A549 (cell line): ENCODE measurements at regions not wholly inside any gene's neighbourhood (a gene's known extent, or its start where the extent isn't known, plus 50 kb on each side); places are given as distances from the start of the nearest gene placed in this dataset.

Experiments
- ATAC-seq, 2 experiments: fragments of 200-7000 bp in 1 of 2; fragments of >200 bp in 1 of 2; cut with Nextera tagmentation in 1 of 2; cut with Tn5 transposase in 1 of 2; 3 replicates each; pipeline versions ENCODE4 v1.8.0 to v1.9.1; 2018 to 2020; ENCODE audit warnings: mild to moderate bottlenecking in 1 of 2, moderate library complexity in 1 of 2
- CTCF ChIA-PET: fragments of 300-600 bp; sonication (Branson Sonifier 250); formaldehyde crosslinking; extraction: SDS; loops from one replicate; lab custom pipeline; 2021; ENCODE audit warnings: antibody characterized with exemption, inconsistent platforms; lab: Yijun Ruan, JAX
- POLR2A ChIA-PET: fragments of 350-600 bp; formaldehyde crosslinking; extraction: SDS; loops from one replicate; lab custom pipeline; 2021; ENCODE audit warnings: antibody characterized with exemption, inconsistent platforms; lab: Yijun Ruan, JAX
- DNase-seq, 2 experiments: peaks; one replicate each; pipeline versions ENCODE4 v3.0.0 to v3.0.0-alpha.2; 2011 to 2016; ENCODE audit warnings: low read depth in 1 of 2, low spot score in 1 of 2
- FAIRE-seq: peaks from 2 replicates; lab custom pipeline; 2011; peaks lifted over from hg19 to GRCh38; lab: Jason Lieb, UNC
- H3K27ac ChIP-seq, 2 experiments: fragments of >200 bp; sonication (Bioruptor Twin); formaldehyde crosslinking; 3 replicates each; pipeline ENCODE4 v1.5.1; 2016 to 2017
- H3K4me1 ChIP-seq: fragments of >200 bp; sonication (Bioruptor Twin); formaldehyde crosslinking; 3 replicates; pipeline ENCODE4 v1.6.1; 2016
- H3K4me2 ChIP-seq: fragments of >200 bp; sonication (Bioruptor Twin); formaldehyde crosslinking; 3 replicates; pipeline ENCODE4 v1.6.1; 2016
- H3K4me3 ChIP-seq: fragments of >200 bp; sonication (Bioruptor Twin); formaldehyde crosslinking; 3 replicates; pipeline ENCODE4 v1.5.1; 2016
- H3K9me3 ChIP-seq: fragments of >200 bp; sonication (Bioruptor Twin); formaldehyde crosslinking; 3 replicates; pipeline ENCODE4 v1.6.1; 2016
- BHLHE40 ChIP-seq: IDR thresholded peaks from 2 replicates; pipeline ENCODE4 v1.6.1; 2012; ENCODE audit warnings: low read depth, low read length, inconsistent platforms
- CBX2 ChIP-seq: fragments of 200-600 bp; sonication (generic); IDR thresholded peaks from 2 replicates; pipeline ENCODE4 v1.6.1; 2016; ENCODE audit warnings: low read depth, mild to moderate bottlenecking, borderline replicate concordance
- CEBPB ChIP-seq, 2 experiments: fragments of >200 bp in 1 of 2; sonication (Bioruptor Twin) in 1 of 2; formaldehyde crosslinking in 1 of 2; IDR thresholded peaks; 2 replicates each; pipeline ENCODE4 v1.6.1; 2012 to 2016
- CHD2 ChIP-seq: fragments of 150-350 bp; IDR thresholded peaks from 2 replicates; pipeline ENCODE4 v1.6.1; 2014; ENCODE audit warnings: low read length; ENCODE audit not compliant: partially characterized antibody
- CHD4 ChIP-seq: fragments of 200-600 bp; sonication (generic); IDR thresholded peaks from 2 replicates; pipeline ENCODE4 v1.6.1; 2016; ENCODE audit warnings: antibody characterized with exemption, mild to moderate bottlenecking, borderline replicate concordance
- EHMT2 ChIP-seq: fragments of 200-600 bp; sonication (generic); IDR thresholded peaks from 2 replicates; pipeline ENCODE4 v1.6.1; 2016; ENCODE audit warnings: antibody characterized with exemption, low read depth, mild to moderate bottlenecking, moderate library complexity
- EP300 ChIP-seq, 2 experiments: fragments of >200 bp; sonication (Bioruptor Twin); formaldehyde crosslinking; IDR thresholded peaks; 2 replicates in 1 of 2; 3 replicates in 1 of 2; pipeline ENCODE4 v1.6.1; 2016 to 2017
- ESRRA ChIP-seq: fragments of 150-350 bp; IDR thresholded peaks from 2 replicates; pipeline ENCODE4 v1.6.1; 2014; ENCODE audit warnings: mild to moderate bottlenecking, low read length, borderline replicate concordance
- FOSB ChIP-seq: fragments of 250-450 bp; sonication (Bioruptor Pico); IDR thresholded peaks from 2 replicates; pipeline ENCODE4 v1.5.0; 2020; ENCODE audit warnings: mild to moderate bottlenecking, moderate library complexity
- FOXS1 ChIP-seq: fragments of 250-450 bp; sonication (Bioruptor Pico); IDR thresholded peaks from 2 replicates; pipeline ENCODE4 v1.5.0; 2020; ENCODE audit warnings: mild to moderate bottlenecking, moderate library complexity
- GATA3 ChIP-seq: IDR thresholded peaks from 2 replicates; pipeline ENCODE4 v1.6.1; 2012; ENCODE audit warnings: borderline replicate concordance
- HDAC2 ChIP-seq: fragments of 200-600 bp; sonication (generic); IDR thresholded peaks from 2 replicates; pipeline ENCODE4 v1.6.1; 2016
- HEYL ChIP-seq: fragments of 250-450 bp; sonication (Bioruptor Pico); IDR thresholded peaks from 2 replicates; pipeline ENCODE4 v1.8.0; 2021; ENCODE audit warnings: mild to moderate bottlenecking, moderate library complexity
- HOXA7 ChIP-seq: fragments of 250-450 bp; sonication (Bioruptor Pico); IDR thresholded peaks from 2 replicates; pipeline ENCODE4 v1.5.0; 2020; ENCODE audit warnings: mild to moderate bottlenecking, moderate library complexity
- HOXB5 ChIP-seq: fragments of 250-450 bp; sonication (Bioruptor Pico); IDR thresholded peaks from 2 replicates; pipeline ENCODE4 v1.5.0; 2020; ENCODE audit warnings: mild to moderate bottlenecking, moderate library complexity
- MYC ChIP-seq: IDR thresholded peaks from 2 replicates; pipeline ENCODE4 v1.6.1; 2012; ENCODE audit warnings: mild to moderate bottlenecking, inconsistent platforms, low read length, improper control_type of control experiment, borderline replicate concordance
- NR3C1 ChIP-seq: fragments of >200 bp; sonication (Bioruptor Twin); formaldehyde crosslinking; IDR thresholded peaks from 3 replicates; pipeline ENCODE4 v1.6.1; 2017
- RAD21 ChIP-seq, 2 experiments: fragments of >200 bp in 1 of 2; sonication (Bioruptor Twin) in 1 of 2; formaldehyde crosslinking in 1 of 2; IDR thresholded peaks in 1 of 2; conservative IDR thresholded peaks in 1 of 2; 2 replicates in 1 of 2; 3 replicates in 1 of 2; pipeline ENCODE4 v1.6.1; 2012 to 2018; ENCODE audit warnings: inconsistent platforms in 1 of 2
- RARB ChIP-seq: fragments of 250-450 bp; sonication (Bioruptor Pico); IDR thresholded peaks from 2 replicates; pipeline ENCODE4 v1.8.0; 2021; ENCODE audit warnings: mild to moderate bottlenecking, moderate library complexity
- RFX5 ChIP-seq: fragments of 450-650 bp; IDR thresholded peaks from 2 replicates; pipeline ENCODE4 v1.7.1; 2014; ENCODE audit warnings: antibody characterized with exemption, mild to moderate bottlenecking, moderate library complexity
- RNF2 ChIP-seq: fragments of 200-600 bp; sonication (generic); IDR thresholded peaks from 2 replicates; pipeline ENCODE4 v1.6.1; 2016; ENCODE audit warnings: low read depth, mild to moderate bottlenecking, antibody characterized with exemption, moderate library complexity, borderline replicate concordance
- SREBF2 ChIP-seq: fragments of 450-650 bp; IDR thresholded peaks from 2 replicates; pipeline ENCODE4 v1.6.1; 2014; ENCODE audit warnings: mild to moderate bottlenecking, moderate library complexity
- TFCP2L1 ChIP-seq: fragments of 250-450 bp; sonication (Bioruptor Pico); IDR thresholded peaks from 2 replicates; pipeline ENCODE4 v1.5.0; 2021; ENCODE audit warnings: mild to moderate bottlenecking
- ZC3H11A ChIP-seq: fragments of 450-650 bp; IDR thresholded peaks from 2 replicates; pipeline ENCODE4 v1.6.1; 2014; ENCODE audit warnings: antibody characterized with exemption, mild to moderate bottlenecking
- ZFP36 ChIP-seq: fragments of 450-650 bp; IDR thresholded peaks from 2 replicates; pipeline ENCODE4 v1.6.1; 2014; ENCODE audit warnings: borderline replicate concordance; ENCODE audit not compliant: partially characterized antibody
- WGBS: methylation state at CpG from one replicate; pipeline ENCODE4 v1.1.6; 2017; ENCODE audit errors: missing lambda C conversion rate; 5-methylcytosine and 5-hydroxymethylcytosine counted together
- TF ChIP-seq, protein P1 (sequence below): fragments of >200 bp; sonication (Bioruptor Twin); formaldehyde crosslinking; IDR thresholded peaks from 2 replicates; pipeline ENCODE4 v1.6.1; 2016
- TF ChIP-seq, protein P2 (sequence below): fragments of 150-350 bp; IDR thresholded peaks from 2 replicates; pipeline ENCODE4 v1.6.1; 2014; ENCODE audit warnings: low read depth, mild to moderate bottlenecking, low read length

DNA sequence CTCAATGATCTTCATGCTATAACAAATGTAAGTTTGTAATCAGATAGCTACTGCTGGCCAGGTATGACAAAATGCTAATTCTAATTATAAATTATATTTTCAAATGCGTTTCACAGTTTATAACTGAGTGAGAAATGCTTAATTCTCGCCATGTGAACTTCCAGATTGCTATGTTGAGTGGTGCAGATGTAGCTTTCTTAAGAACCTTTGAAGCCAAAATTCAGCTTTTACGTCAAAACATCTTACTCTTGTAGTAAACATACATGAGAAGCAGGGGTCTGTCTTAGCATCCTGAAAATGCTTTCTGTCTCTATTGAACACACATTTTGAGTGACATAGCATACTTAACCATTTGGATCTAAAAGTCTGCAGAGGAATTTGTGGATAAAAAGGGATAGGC is 176.5 kb upstream of the PRICKLE1 start:
- CTCF ChIA-PET: interaction anchor here (1.4 kb wide), 1 partner anchor 9 kb away, joined by 3 read pairs; no protein-coding TSS in a partner anchor
- FAIRE-seq: no peak
- H3K4me1 ChIP-seq: no peaks in the 10 kb centered on the region
- H3K4me2 ChIP-seq: no peak overlapping the region
- DNase-seq: no peak
- POLR2A ChIA-PET: no interaction called here
- no peak overlapping the region for H3K27ac ChIP-seq
- TF ChIP-seq CEBPB (IDR thresholded peaks at IDR 0.05) (no peak), FOSB (CRISPR knock-in tag) (no peak), HDAC2 (no peak), EP300 (IDR thresholded peaks at IDR 0.05) (no peak), TFCP2L1 (CRISPR knock-in tag) (no peak), RARB (CRISPR knock-in tag) (no peak), HOXB5 (no peak), MYC (no peak), NR3C1 (no peak), ZFP36 (no peak)
- TF ChIP-seq, protein P1, sequence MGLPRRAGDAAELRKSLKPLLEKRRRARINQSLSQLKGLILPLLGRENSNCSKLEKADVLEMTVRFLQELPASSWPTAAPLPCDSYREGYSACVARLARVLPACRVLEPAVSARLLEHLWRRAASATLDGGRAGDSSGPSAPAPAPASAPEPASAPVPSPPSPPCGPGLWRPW: no peak
- TF ChIP-seq, all 56 proteins: peak for 0
- ATAC-seq: no peak
- Histone ChIP-seq H3K4me3 (no peak overlapping the region), H3K9me3 (no peaks in the 10 kb centered on the region)
- 46% methylated on average over 3 of the region's 3 CpGs for WGBS

DNA sequence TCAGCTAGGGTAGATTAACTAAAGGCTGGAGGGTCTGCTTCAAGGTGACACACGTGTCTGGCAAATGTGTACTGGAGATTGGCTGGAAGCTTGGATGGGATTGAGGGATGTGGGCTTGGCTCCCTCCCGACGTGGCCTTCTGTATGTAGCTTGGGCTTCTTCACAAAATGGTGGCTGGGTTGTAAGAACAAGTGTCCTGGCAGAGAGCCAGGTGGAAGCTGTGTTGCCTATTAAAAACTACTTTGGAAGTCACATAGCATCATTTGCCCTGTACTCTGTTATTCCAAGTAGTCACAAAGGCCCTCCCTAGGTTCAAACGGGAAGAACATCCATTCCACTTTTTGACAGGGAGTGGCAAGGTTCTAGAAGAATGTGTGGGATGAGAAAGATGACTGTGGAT is 174.1 kb upstream of the PRICKLE1 start:
- Histone ChIP-seq H3K4me1 (peaks cover 17% of the 10 kb centered on the region), H3K9me3 (no peaks in the 10 kb centered on the region), H3K27ac (no peak overlapping the region), H3K4me3 (no peak overlapping the region), H3K4me2 (no peak overlapping the region)
- no peak for ATAC-seq
- ChIA-PET POLR2A (no interaction called here), CTCF (no interaction called here)
- TF ChIP-seq RNF2 (no peak), HEYL (CRISPR knock-in tag) (no peak), RAD21 (conservative IDR thresholded peaks at IDR 0.05 in 1 of 2, IDR thresholded peaks at IDR 0.05 in 1 of 2) (no peak), ZC3H11A (no peak), SREBF2 (no peak), RFX5 (no peak)
- DNase-seq: no peak
- no peak for FAIRE-seq
- WGBS: 51% methylated on average over 4 of the region's 4 CpGs

DNA sequence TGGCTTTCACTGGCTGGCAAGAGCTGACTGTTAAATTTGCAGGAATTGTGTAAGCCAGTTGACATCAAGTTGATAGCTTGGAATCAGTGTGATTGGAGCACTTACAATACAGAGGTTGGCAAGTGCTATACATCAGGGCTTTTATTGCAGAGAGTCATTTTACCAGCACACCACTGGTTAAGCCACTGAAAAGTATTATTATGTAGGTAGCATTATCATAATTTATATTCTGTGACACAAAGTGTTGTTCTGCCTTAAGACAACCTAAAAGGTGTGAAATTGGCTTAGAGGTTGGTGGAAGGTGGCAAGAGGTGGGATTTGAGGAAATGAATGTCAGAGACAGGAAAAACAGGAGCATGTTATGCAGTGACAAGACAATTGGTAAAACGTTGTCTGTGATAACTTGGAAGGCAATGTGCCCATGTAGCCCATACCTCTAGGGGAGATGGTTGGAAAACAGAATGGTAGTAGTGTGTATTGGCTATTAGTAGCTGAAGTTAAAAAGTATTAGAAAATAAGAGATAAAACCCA is 172.9 kb upstream of the PRICKLE1 start:
- no peak for ATAC-seq
- Histone ChIP-seq H3K4me1 (peaks cover 23% of the 10 kb centered on the region), H3K27ac (no peak overlapping the region), H3K9me3 (no peaks in the 10 kb centered on the region)
- WGBS: 3% methylated on average over 1 of the region's 1 CpG
- ChIA-PET CTCF (no interaction called here), POLR2A (no interaction called here)
- no peak for TF ChIP-seq ESRRA
- TF ChIP-seq CBX2: no peak
- no peak for TF ChIP-seq FOXS1
- no peak for TF ChIP-seq CHD4
- TF ChIP-seq EHMT2: no peak
- TF ChIP-seq HOXA7: no peak
- TF ChIP-seq, protein P2, sequence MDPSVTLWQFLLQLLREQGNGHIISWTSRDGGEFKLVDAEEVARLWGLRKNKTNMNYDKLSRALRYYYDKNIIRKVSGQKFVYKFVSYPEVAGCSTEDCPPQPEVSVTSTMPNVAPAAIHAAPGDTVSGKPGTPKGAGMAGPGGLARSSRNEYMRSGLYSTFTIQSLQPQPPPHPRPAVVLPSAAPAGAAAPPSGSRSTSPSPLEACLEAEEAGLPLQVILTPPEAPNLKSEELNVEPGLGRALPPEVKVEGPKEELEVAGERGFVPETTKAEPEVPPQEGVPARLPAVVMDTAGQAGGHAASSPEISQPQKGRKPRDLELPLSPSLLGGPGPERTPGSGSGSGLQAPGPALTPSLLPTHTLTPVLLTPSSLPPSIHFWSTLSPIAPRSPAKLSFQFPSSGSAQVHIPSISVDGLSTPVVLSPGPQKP: no peak
- TF ChIP-seq CHD2: no peak
- TF ChIP-seq RNF2: no peak
- TF ChIP-seq BHLHE40: no peak
- TF ChIP-seq, protein P1: no peak
- TF ChIP-seq HDAC2: no peak
- no peak for TF ChIP-seq CEBPB (IDR thresholded peaks at IDR 0.05)
- TF ChIP-seq GATA3: no peak
- TF ChIP-seq, all 56 proteins: peak for 0
- DNase-seq: no peak
- Histone ChIP-seq H3K4me3 (no peak overlapping the region), H3K4me2 (no peak overlapping the region)
- FAIRE-seq: no peak
